ENCODE measurements at regions not wholly inside any gene's neighbourhood (a gene's known extent, or its start where the extent isn't known, plus 50 kb on each side); places are given as distances from the start of the nearest gene placed in this dataset.
"Not testable (repeated sequence)": the region's sequence is repeated elsewhere in the genome, so short reads cannot be mapped to it uniquely, and the experiment has no call there.

DNA sequence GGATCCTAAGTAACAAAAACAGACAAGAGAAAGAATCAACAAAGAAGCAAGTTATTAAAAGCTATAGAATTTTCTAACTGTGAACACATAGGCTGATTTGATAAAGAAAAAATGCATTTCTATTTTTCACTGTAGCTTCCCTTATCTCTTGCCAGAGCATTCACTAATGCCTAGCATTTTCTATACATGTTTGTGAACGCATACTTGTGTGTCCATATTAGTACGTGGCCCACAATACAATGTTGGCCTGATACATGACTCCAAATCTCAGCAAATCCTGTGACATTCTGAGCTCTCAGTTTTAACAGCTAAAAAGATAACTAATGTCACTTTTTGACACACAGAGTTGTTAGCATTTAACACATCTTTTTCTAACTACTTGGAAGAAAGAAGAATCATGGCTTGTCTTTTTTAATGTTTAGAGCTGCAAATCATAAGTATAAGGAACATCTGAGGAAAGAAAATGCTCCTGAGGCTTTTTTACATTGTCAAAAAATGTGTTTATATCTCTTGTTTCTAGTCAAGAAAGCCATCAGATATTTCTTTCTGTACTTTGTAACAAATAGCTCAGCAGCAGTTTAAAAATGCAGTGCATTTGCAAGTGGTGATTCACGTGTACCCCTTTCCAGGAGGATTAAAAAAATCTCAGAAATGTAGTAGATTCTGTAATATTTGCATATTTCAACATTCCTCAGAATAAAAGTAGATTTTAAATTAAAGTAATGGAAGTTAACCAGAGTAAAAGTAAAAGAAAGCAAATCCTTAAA is 1646.8 kb upstream of the TMEFF2 start:
- H3K36me3 ChIP-seq (replicated peaks in 1 of 2; ENCODE audit: control insufficient read depth in 1 of 2, insufficient read depth in 2 of 2, low read length in 2 of 2), result no peaks in the 10 kb centered on the region
- intact Hi-C loops (cut with micrococcal nuclease), result no loop called here
- WGBS (ENCODE audit: insufficient coverage), result 80% methylated on average over 2 of the region's 3 CpGs
- H3K36me3 Mint-ChIP-seq, result no peaks in the 10 kb centered on the region
- no peak overlapping the region for H3K27ac Mint-ChIP-seq
- peaks cover 3% of the 10 kb centered on the region in 2 donors for H3K9me3 ChIP-seq (replicated peaks in 1 of 2; ENCODE audit: control insufficient read depth in 1 of 2, insufficient read depth in 1 of 2, low read length in 2 of 2)
- H3K4me3 ChIP-seq (replicated peaks in 1 of 3; ENCODE audit: low read depth in 2 of 3, low read length in 3 of 3), result no peak overlapping the region
- no peak overlapping the region for H3K4me2 ChIP-seq (replicated peaks; ENCODE audit: extremely low read depth, low read length, poor library complexity, severe bottlenecking)
- no peaks in the 10 kb centered on the region for H3K27me3 Mint-ChIP-seq (ENCODE audit: low read depth in 3 of 3)
- no peaks in the 10 kb centered on the region for H3K27me3 ChIP-seq (ENCODE audit: control insufficient read depth in 2 of 2, insufficient read depth in 2 of 2, low read length in 2 of 2)
- H3K4me3 Mint-ChIP-seq, result no peak overlapping the region
- H3K9me3 Mint-ChIP-seq, result peaks cover 0 to 7% (median 2%) of the 10 kb centered on the region in 7 donors
- no peaks in the 10 kb centered on the region for H4K20me1 ChIP-seq (ENCODE audit: insufficient read depth, low read length)
- no peaks in the 10 kb centered on the region for H3K79me2 ChIP-seq (ENCODE audit: insufficient read depth, low read length)
- H3K4me1 Mint-ChIP-seq, result no peaks in the 10 kb centered on the region
- H3K27ac ChIP-seq (ENCODE audit: low read depth in 1 of 2, low read length in 2 of 2), result no peak overlapping the region
- DNase-seq, result no peak
- no peaks in the 10 kb centered on the region for H3K4me1 ChIP-seq (ENCODE audit: control insufficient read depth in 1 of 2, insufficient read depth in 2 of 2, low read length in 2 of 2)
- TF ChIP-seq, protein P1, sequence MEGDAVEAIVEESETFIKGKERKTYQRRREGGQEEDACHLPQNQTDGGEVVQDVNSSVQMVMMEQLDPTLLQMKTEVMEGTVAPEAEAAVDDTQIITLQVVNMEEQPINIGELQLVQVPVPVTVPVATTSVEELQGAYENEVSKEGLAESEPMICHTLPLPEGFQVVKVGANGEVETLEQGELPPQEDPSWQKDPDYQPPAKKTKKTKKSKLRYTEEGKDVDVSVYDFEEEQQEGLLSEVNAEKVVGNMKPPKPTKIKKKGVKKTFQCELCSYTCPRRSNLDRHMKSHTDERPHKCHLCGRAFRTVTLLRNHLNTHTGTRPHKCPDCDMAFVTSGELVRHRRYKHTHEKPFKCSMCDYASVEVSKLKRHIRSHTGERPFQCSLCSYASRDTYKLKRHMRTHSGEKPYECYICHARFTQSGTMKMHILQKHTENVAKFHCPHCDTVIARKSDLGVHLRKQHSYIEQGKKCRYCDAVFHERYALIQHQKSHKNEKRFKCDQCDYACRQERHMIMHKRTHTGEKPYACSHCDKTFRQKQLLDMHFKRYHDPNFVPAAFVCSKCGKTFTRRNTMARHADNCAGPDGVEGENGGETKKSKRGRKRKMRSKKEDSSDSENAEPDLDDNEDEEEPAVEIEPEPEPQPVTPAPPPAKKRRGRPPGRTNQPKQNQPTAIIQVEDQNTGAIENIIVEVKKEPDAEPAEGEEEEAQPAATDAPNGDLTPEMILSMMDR (IDR thresholded peaks at IDR 0.05), result no peak
- no peak overlapping the region for H2AFZ ChIP-seq (ENCODE audit: insufficient read depth, low read depth, low read length, poor library complexity, severe bottlenecking)
- no peak overlapping the region for H3K9ac ChIP-seq (ENCODE audit: insufficient read depth, low read length, poor library complexity, severe bottlenecking)

DNA sequence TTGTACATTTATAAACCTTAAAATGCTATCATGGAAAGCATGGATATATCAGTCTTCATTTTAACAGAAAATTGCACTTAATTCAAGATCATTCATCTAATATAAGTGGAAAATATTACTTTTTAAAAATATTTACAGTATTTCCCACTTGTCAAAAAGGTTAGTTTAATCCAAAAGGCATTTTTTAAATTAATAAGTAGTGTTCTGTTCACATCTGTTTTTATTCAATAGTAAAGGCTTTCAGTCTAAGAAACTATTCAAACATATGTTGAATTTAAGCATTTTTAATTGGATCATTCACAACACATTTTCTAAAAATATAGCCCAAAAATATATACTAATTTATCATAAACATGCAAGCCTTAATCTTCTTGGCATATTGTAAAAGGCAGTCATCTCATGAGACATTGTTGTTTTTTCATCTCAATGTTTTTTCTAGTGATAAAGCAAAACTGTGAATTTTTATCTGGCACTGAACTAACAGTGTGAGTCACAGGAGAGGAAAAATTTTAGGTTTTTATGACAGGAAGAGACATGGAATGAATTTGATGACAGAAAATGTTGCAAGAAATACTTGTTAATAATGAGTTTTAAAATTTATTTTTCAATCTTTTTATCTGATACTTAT is 1642.5 kb upstream of the TMEFF2 start:
- Histone ChIP-seq H3K36me3 (replicated peaks in 1 of 2; ENCODE audit: control insufficient read depth in 1 of 2, insufficient read depth in 2 of 2, low read length in 2 of 2) (no peaks in the 10 kb centered on the region), H3K9me3 (replicated peaks in 1 of 2; ENCODE audit: control insufficient read depth in 1 of 2, insufficient read depth in 1 of 2, low read length in 2 of 2) (peaks cover 6 to 11% of the 10 kb centered on the region in 2 donors), H3K4me3 (replicated peaks in 1 of 3; ENCODE audit: low read depth in 2 of 3, low read length in 3 of 3) (no peak overlapping the region), H3K27ac (ENCODE audit: low read depth in 1 of 2, low read length in 2 of 2) (no peak overlapping the region), H3K4me1 (ENCODE audit: control insufficient read depth in 1 of 2, insufficient read depth in 2 of 2, low read length in 2 of 2) (no peaks in the 10 kb centered on the region), H4K20me1 (ENCODE audit: insufficient read depth, low read length) (no peaks in the 10 kb centered on the region), H3K4me2 (replicated peaks; ENCODE audit: extremely low read depth, low read length, poor library complexity, severe bottlenecking) (no peak overlapping the region), H2AFZ (ENCODE audit: insufficient read depth, low read depth, low read length, poor library complexity, severe bottlenecking) (no peak overlapping the region), H3K79me2 (ENCODE audit: insufficient read depth, low read length) (no peaks in the 10 kb centered on the region), H3K27me3 (ENCODE audit: control insufficient read depth in 2 of 2, insufficient read depth in 2 of 2, low read length in 2 of 2) (no peaks in the 10 kb centered on the region), H3K9ac (ENCODE audit: insufficient read depth, low read length, poor library complexity, severe bottlenecking) (no peak overlapping the region)
- DNase-seq, result no peak
- TF ChIP-seq, protein P1 (IDR thresholded peaks at IDR 0.05), result no peak
- H3K4me3 Mint-ChIP-seq, result no peak overlapping the region
- no peak overlapping the region for H3K27ac Mint-ChIP-seq
- intact Hi-C loops (cut with micrococcal nuclease), result no loop called here
- no peaks in the 10 kb centered on the region for H3K36me3 Mint-ChIP-seq
- H3K4me1 Mint-ChIP-seq, result no peaks in the 10 kb centered on the region
- peaks cover 8 to 18% (median 10%) of the 10 kb centered on the region in 7 donors for H3K9me3 Mint-ChIP-seq
- no peaks in the 10 kb centered on the region for H3K27me3 Mint-ChIP-seq (ENCODE audit: low read depth in 3 of 3)

DNA sequence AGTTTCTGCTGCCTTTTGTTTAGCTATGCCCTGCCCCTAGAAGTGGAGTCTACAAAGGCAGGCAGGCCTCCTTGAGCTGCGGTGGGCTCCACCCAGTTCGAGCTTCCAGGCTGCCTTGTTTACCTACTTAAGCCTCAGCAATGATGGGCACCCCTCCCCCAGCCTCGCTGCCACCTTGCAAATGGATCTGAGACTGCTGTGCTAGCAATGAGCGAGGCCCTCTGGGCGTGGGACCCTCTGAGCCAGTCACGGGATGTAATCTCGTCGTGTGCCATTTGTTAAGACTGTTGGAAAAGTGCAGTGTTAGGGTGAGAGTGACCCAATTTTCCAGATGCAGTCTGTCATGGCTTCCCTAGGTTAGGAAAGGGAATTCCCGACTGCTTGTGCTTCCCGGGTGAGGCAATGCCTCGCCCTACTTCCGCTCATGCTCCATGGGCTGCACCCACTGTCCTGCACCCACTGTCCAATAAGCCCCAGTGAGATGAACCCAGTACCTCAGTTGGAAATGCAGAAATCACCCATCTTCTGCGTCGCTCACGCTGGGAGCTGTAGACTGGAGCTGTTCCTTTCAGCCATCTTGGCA is 1641.8 kb upstream of the TMEFF2 start:
- H3K4me3 ChIP-seq (replicated peaks in 1 of 3; ENCODE audit: low read depth in 2 of 3, low read length in 3 of 3); H3K4me2 ChIP-seq (replicated peaks; ENCODE audit: extremely low read depth, low read length, poor library complexity, severe bottlenecking); H3K36me3 ChIP-seq (replicated peaks in 1 of 2; ENCODE audit: control insufficient read depth in 1 of 2, insufficient read depth in 2 of 2, low read length in 2 of 2); H3K27ac Mint-ChIP-seq; H3K27ac ChIP-seq (ENCODE audit: low read depth in 1 of 2, low read length in 2 of 2); DNase-seq; H2AFZ ChIP-seq (ENCODE audit: insufficient read depth, low read depth, low read length, poor library complexity, severe bottlenecking); H3K79me2 ChIP-seq (ENCODE audit: insufficient read depth, low read length); intact Hi-C loops (cut with micrococcal nuclease); H3K27me3 ChIP-seq (ENCODE audit: control insufficient read depth in 2 of 2, insufficient read depth in 2 of 2, low read length in 2 of 2); H3K36me3 Mint-ChIP-seq; H3K4me1 Mint-ChIP-seq; H3K27me3 Mint-ChIP-seq (ENCODE audit: low read depth in 3 of 3); H3K4me1 ChIP-seq (ENCODE audit: control insufficient read depth in 1 of 2, insufficient read depth in 2 of 2, low read length in 2 of 2); H3K9ac ChIP-seq (ENCODE audit: insufficient read depth, low read length, poor library complexity, severe bottlenecking); H4K20me1 ChIP-seq (ENCODE audit: insufficient read depth, low read length); H3K4me3 Mint-ChIP-seq: not testable (repeated sequence)
- peaks cover 6 to 11% of the 10 kb centered on the region in 2 donors for H3K9me3 ChIP-seq (replicated peaks in 1 of 2; ENCODE audit: control insufficient read depth in 1 of 2, insufficient read depth in 1 of 2, low read length in 2 of 2)
- peaks cover 8 to 18% (median 10%) of the 10 kb centered on the region in 7 donors for H3K9me3 Mint-ChIP-seq
- WGBS (ENCODE audit: insufficient coverage), result 98% methylated on average over 12 of the region's 15 CpGs

All from CD14-positive monocyte (primary cell).